H9 (cell line): ENCODE measurements at regions not wholly inside any gene's neighbourhood (a gene's known extent, or its start where the extent isn't known, plus 50 kb on each side); places are given as distances from the start of the nearest gene placed in this dataset.

Experiments used
- DNase-seq: peaks from one replicate; pipeline ENCODE4 v3.0.0-alpha.2; 2017
- H2AFZ ChIP-seq: one replicate; pipeline ENCODE4 v1.6.1; 2013; ENCODE audit warnings: mild to moderate bottlenecking, low read length, control low read depth, moderate library complexity
- H2AK5ac ChIP-seq: 2 replicates; pipeline ENCODE4 v1.6.1; 2013; ENCODE audit warnings: low read length, control low read depth, mixed read lengths; ENCODE audit not compliant: insufficient read length
- H2BK120ac ChIP-seq: one replicate; pipeline ENCODE4 v1.6.1; 2013; ENCODE audit warnings: low read depth, mild to moderate bottlenecking, low read length, control low read depth, inconsistent platforms; ENCODE audit not compliant: poor library complexity, severe bottlenecking
- H2BK12ac ChIP-seq: 2 replicates; pipeline ENCODE4 v1.6.1; 2013; ENCODE audit warnings: low read length, control low read depth, mixed read lengths, low read depth; ENCODE audit not compliant: insufficient read length
- H2BK15ac ChIP-seq: 2 replicates; pipeline ENCODE4 v1.6.1; 2013; ENCODE audit warnings: low read depth, low read length, control low read depth
- H2BK20ac ChIP-seq: one replicate; pipeline ENCODE4 v1.6.1; 2013; ENCODE audit warnings: low read depth, mild to moderate bottlenecking, low read length, control low read depth, inconsistent platforms; ENCODE audit not compliant: poor library complexity, severe bottlenecking
- H2BK5ac ChIP-seq: 2 replicates; pipeline ENCODE4 v1.6.1; 2013; ENCODE audit warnings: low read length, control low read depth, mixed read lengths; ENCODE audit not compliant: insufficient read length
- H3K14ac ChIP-seq: 2 replicates; pipeline ENCODE4 v1.6.1; 2013; ENCODE audit warnings: low read length, control low read depth; ENCODE audit not compliant: insufficient read depth
- H3K18ac ChIP-seq: 2 replicates; pipeline ENCODE4 v1.6.1; 2013; ENCODE audit warnings: low read depth, mild to moderate bottlenecking, mixed read lengths, low read length, control low read depth; ENCODE audit not compliant: insufficient read length
- H3K23ac ChIP-seq: 2 replicates; pipeline ENCODE4 v1.6.1; 2013; ENCODE audit warnings: low read length, control low read depth, mixed read lengths, low read depth; ENCODE audit not compliant: insufficient read length
- H3K23me2 ChIP-seq: 2 replicates; pipeline ENCODE4 v1.6.1; 2013; ENCODE audit warnings: low read depth, mild to moderate bottlenecking, mixed read lengths, low read length, control low read depth; ENCODE audit not compliant: insufficient read length, poor library complexity, severe bottlenecking
- H3K27ac ChIP-seq: 2 replicates; pipeline ENCODE4 v1.5.1; 2013; ENCODE audit warnings: low read length, control low read depth, mixed read lengths, low read depth; ENCODE audit not compliant: insufficient read length
- H3K27me3 ChIP-seq: 2 replicates; pipeline ENCODE4 v1.6.1; 2013; ENCODE audit warnings: low read length, control low read depth, inconsistent platforms; ENCODE audit not compliant: insufficient read depth
- H3K4ac ChIP-seq: 2 replicates; pipeline ENCODE4 v1.6.1; 2013; ENCODE audit warnings: low read depth, mild to moderate bottlenecking, control low read depth, inconsistent platforms, low read length, moderate library complexity
- H3K4me1 ChIP-seq: 2 replicates; pipeline ENCODE4 v1.6.1; 2013; ENCODE audit warnings: low read length, control low read depth, inconsistent platforms; ENCODE audit not compliant: insufficient read depth
- H3K4me2 ChIP-seq: 2 replicates; pipeline ENCODE4 v1.6.1; 2013; ENCODE audit warnings: low read length, control low read depth, mixed read lengths; ENCODE audit not compliant: insufficient read length, insufficient read depth
- H3K56ac ChIP-seq: 2 replicates; pipeline ENCODE4 v1.6.1; 2013; ENCODE audit warnings: low read depth, mild to moderate bottlenecking, mixed read lengths, low read length, control low read depth; ENCODE audit not compliant: insufficient read length
- H3K79me1 ChIP-seq: 2 replicates; pipeline ENCODE4 v1.6.1; 2013; ENCODE audit warnings: low read depth, mild to moderate bottlenecking, moderate library complexity, low read length, control low read depth, inconsistent platforms; ENCODE audit not compliant: insufficient read depth, poor library complexity, severe bottlenecking
- H3K79me2 ChIP-seq: 2 replicates; pipeline ENCODE4 v1.6.1; 2013; ENCODE audit warnings: low read length, control low read depth, inconsistent platforms; ENCODE audit not compliant: insufficient read depth
- H3K9ac ChIP-seq: 2 replicates; pipeline ENCODE4 v1.6.1; 2013; ENCODE audit warnings: low read length, control low read depth, mixed read lengths; ENCODE audit not compliant: insufficient read length; ENCODE audit errors: extremely low read depth
- H3K9me3 ChIP-seq: one replicate; pipeline ENCODE4 v1.6.1; 2013; ENCODE audit warnings: low read depth, low read length, inconsistent platforms; ENCODE audit not compliant: control insufficient read depth
- H3T11ph ChIP-seq: one replicate; pipeline ENCODE4 v1.6.1; 2013; ENCODE audit warnings: mild to moderate bottlenecking, low read length, control low read depth, inconsistent platforms
- H4K20me1 ChIP-seq: one replicate; pipeline ENCODE4 v1.6.1; 2013; ENCODE audit not compliant: control insufficient read depth, insufficient read length, insufficient read depth
- H4K5ac ChIP-seq: 2 replicates; pipeline ENCODE4 v1.6.1; 2013; ENCODE audit warnings: low read depth, mild to moderate bottlenecking, mixed read lengths, low read length, control low read depth; ENCODE audit not compliant: insufficient read length
- H4K8ac ChIP-seq: replicated peaks from 2 replicates; pipeline ENCODE4 v1.6.1; 2013; ENCODE audit warnings: low read length, control low read depth, mixed read lengths, low read depth; ENCODE audit not compliant: insufficient read length
- H4K91ac ChIP-seq: 2 replicates; pipeline ENCODE4 v1.6.1; 2013; ENCODE audit warnings: low read depth, mild to moderate bottlenecking, moderate library complexity, mixed read lengths, low read length, control low read depth; ENCODE audit not compliant: insufficient read length
- H3K27ac Mint-ChIP-seq, 3 experiments: 2 replicates in 2 of 3; 3 replicates in 1 of 3; pipeline ENCODE4 v1.8.0; 2020 to 2021; ENCODE audit warnings: mixed read lengths in 3 of 3, mild to moderate bottlenecking in 1 of 3, moderate library complexity in 1 of 3
- H3K27me3 Mint-ChIP-seq: 2 replicates; pipeline ENCODE4 v1.8.0; 2021; ENCODE audit warnings: low read depth, mild to moderate bottlenecking, moderate library complexity, mixed read lengths
- H3K36me3 Mint-ChIP-seq, 3 experiments: 2 replicates in 2 of 3; 3 replicates in 1 of 3; pipeline ENCODE4 v1.8.0; 2020 to 2021; ENCODE audit warnings: low read depth in 3 of 3, mixed read lengths in 3 of 3; ENCODE audit not compliant: insufficient read depth in 1 of 3
- H3K4me1 Mint-ChIP-seq, 2 experiments: 2 replicates each; pipeline ENCODE4 v1.8.0; 2020; ENCODE audit warnings: mixed read lengths in 2 of 2
- H3K4me3 Mint-ChIP-seq, 2 experiments: 2 replicates in 1 of 2; 3 replicates in 1 of 2; pipeline ENCODE4 v1.8.0; 2020 to 2021; ENCODE audit warnings: mild to moderate bottlenecking in 2 of 2, mixed read lengths in 2 of 2, moderate library complexity in 1 of 2
- H3K9me3 Mint-ChIP-seq, 2 experiments: 2 replicates in 1 of 2; 3 replicates in 1 of 2; pipeline ENCODE4 v1.8.0; 2020; ENCODE audit warnings: mild to moderate bottlenecking in 2 of 2, mixed read lengths in 2 of 2, moderate library complexity in 1 of 2
- WGBS: extraction: QIAGEN DNeasy Blood & Tissue Kit; methylation state at CpG from one replicate; pipeline ENCODE4 v1.1.7; 2013; ENCODE audit warnings: missing lambda C conversion rate, low lambda C conversion rate, mixed read lengths; ENCODE audit not compliant: insufficient read length; ENCODE audit errors: extremely low coverage; 5-methylcytosine and 5-hydroxymethylcytosine counted together
- TF ChIP-seq, protein P1 (sequence below): fragments of 200-600 bp; sonication (generic); conservative IDR thresholded peaks from 3 replicates; pipeline ENCODE4 v1.8.0; 2021; ENCODE audit warnings: antibody characterized with exemption, mild to moderate bottlenecking

DNA sequence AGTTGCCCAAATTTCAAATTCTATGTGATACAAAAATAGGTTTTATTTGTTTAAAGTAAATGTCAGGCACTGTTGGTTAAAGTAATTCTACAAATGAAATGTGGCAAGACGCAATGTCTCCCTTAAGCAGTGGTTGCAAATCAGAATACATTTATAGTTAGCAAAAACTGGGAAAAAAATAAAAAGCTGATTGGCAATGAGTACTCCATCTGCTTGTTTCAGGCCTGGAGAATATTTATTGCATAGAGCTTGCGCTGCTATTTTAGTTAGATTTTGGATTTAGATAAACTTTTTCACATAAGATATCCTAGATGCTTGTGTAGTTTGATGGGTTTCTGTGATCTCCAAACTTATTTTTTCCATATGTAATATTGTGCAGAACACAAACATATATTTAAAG, 224.0 kb upstream of the MPPED2 start:
- Histone ChIP-seq H3K4me1 (no peaks in the 10 kb centered on the region), H2AFZ (no peak overlapping the region), H3T11ph (no peak overlapping the region), H2BK15ac (no peak overlapping the region), H3K79me2 (no peaks in the 10 kb centered on the region), H3K23me2 (no peaks in the 10 kb centered on the region), H3K9ac (no peak overlapping the region), H4K20me1 (no peaks in the 10 kb centered on the region), H3K27ac (no peak overlapping the region), H2BK12ac (no peak overlapping the region), H2BK20ac (no peak overlapping the region), H2BK5ac (no peak overlapping the region), H3K56ac (no peak overlapping the region), H3K23ac (no peak overlapping the region), H2BK120ac (no peak overlapping the region), H3K4ac (no peak overlapping the region), H3K14ac (no peak overlapping the region), H3K27me3 (no peaks in the 10 kb centered on the region), H4K5ac (no peak overlapping the region), H4K91ac (no peak overlapping the region), H3K9me3 (no peaks in the 10 kb centered on the region), H4K8ac (no peak overlapping the region), H3K18ac (no peak overlapping the region), H3K79me1 (no peaks in the 10 kb centered on the region), H2AK5ac (no peak overlapping the region), H3K4me2 (no peak overlapping the region)
- WGBS, result no CpG with 5 or more reads among the region's 2 CpGs
- DNase-seq, result no peak
- TF ChIP-seq, protein P1, sequence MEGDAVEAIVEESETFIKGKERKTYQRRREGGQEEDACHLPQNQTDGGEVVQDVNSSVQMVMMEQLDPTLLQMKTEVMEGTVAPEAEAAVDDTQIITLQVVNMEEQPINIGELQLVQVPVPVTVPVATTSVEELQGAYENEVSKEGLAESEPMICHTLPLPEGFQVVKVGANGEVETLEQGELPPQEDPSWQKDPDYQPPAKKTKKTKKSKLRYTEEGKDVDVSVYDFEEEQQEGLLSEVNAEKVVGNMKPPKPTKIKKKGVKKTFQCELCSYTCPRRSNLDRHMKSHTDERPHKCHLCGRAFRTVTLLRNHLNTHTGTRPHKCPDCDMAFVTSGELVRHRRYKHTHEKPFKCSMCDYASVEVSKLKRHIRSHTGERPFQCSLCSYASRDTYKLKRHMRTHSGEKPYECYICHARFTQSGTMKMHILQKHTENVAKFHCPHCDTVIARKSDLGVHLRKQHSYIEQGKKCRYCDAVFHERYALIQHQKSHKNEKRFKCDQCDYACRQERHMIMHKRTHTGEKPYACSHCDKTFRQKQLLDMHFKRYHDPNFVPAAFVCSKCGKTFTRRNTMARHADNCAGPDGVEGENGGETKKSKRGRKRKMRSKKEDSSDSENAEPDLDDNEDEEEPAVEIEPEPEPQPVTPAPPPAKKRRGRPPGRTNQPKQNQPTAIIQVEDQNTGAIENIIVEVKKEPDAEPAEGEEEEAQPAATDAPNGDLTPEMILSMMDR, result no peak
- H3K36me3 Mint-ChIP-seq, result no peaks in the 10 kb centered on the region; a peak in 1 of 7 replicates
- peaks cover 1% of the 10 kb centered on the region; the same call in 1 of the 2 replicates for H3K27me3 Mint-ChIP-seq
- H3K27ac Mint-ChIP-seq, result no peak overlapping the region
- no peaks in the 10 kb centered on the region for H3K4me1 Mint-ChIP-seq
- peaks cover 0 to 4% of the 10 kb centered on the region in 2 experiments; a peak in 2 of 5 replicates for H3K9me3 Mint-ChIP-seq
- no peak overlapping the region for H3K4me3 Mint-ChIP-seq
